IgD-negative memory B cell (primary cell): ENCODE measurements at regions not wholly inside any gene's neighbourhood (a gene's known extent, or its start where the extent isn't known, plus 50 kb on each side); places are given as distances from the start of the nearest gene placed in this dataset.

Experiments
- H3K27ac Mint-ChIP-seq, 3 donors: one replicate each; pipeline ENCODE4 v1.8.0; 2020 to 2022; ENCODE audit warnings: mild to moderate bottlenecking in 3 of 3, mixed read lengths in 3 of 3, moderate library complexity in 1 of 3
- H3K27me3 Mint-ChIP-seq: one replicate; pipeline ENCODE4 v1.8.0; 2021; ENCODE audit warnings: mixed read lengths
- H3K36me3 Mint-ChIP-seq: one replicate; pipeline ENCODE4 v1.8.0; 2020; ENCODE audit warnings: mild to moderate bottlenecking, mixed read lengths
- H3K4me1 Mint-ChIP-seq, 3 donors: one replicate each; pipeline ENCODE4 v1.8.0; 2020 to 2022; ENCODE audit warnings: mixed read lengths in 3 of 3, mild to moderate bottlenecking in 1 of 3
- H3K4me3 Mint-ChIP-seq, 4 donors: one replicate each; pipeline ENCODE4 v1.8.0; 2020 to 2022; ENCODE audit warnings: mild to moderate bottlenecking in 4 of 4, mixed read lengths in 4 of 4, moderate library complexity in 3 of 4
- H3K9me3 Mint-ChIP-seq, 3 donors: one replicate each; pipeline ENCODE4 v1.8.0; 2020 to 2021; ENCODE audit warnings: mixed read lengths in 3 of 3, mild to moderate bottlenecking in 1 of 3

GRCh38 chr1:59041646-59042277 is 255.1 kb upstream of the FGGY start:
- Mint-ChIP-seq H3K4me1 (peaks cover 13 to 22% (median 20%) of the 10 kb centered on the region in 3 donors), H3K4me3 (no peak overlapping the region), H3K36me3 (peaks cover 3% of the 10 kb centered on the region), H3K9me3 (no peaks in the 10 kb centered on the region), H3K27me3 (no peaks in the 10 kb centered on the region), H3K27ac (peak overlapping the region in 1 of 3 donors; percentile 32)

- Mint-ChIP-seq H3K4me1 (peaks cover 20 to 31% (median 28%) of the 10 kb centered on the region in 3 donors), H3K9me3 (no peaks in the 10 kb centered on the region), H3K27ac (peak overlapping the region in 1 of 3 donors; percentile 60), H3K36me3 (peaks cover 3% of the 10 kb centered on the region), H3K4me3 (no peak overlapping the region), H3K27me3 (no peaks in the 10 kb centered on the region)
Measured at GRCh38 chr1:59043796-59044195, 253.1 kb upstream of the FGGY start.

- Mint-ChIP-seq H3K27ac (peak overlapping the region in 1 of 3 donors; percentile 55), H3K4me1 (peaks cover 20 to 31% (median 28%) of the 10 kb centered on the region in 3 donors), H3K27me3 (no peaks in the 10 kb centered on the region), H3K9me3 (no peaks in the 10 kb centered on the region), H3K36me3 (peaks cover 3% of the 10 kb centered on the region), H3K4me3 (no peak overlapping the region)
Measured at GRCh38 chr1:59044535-59045121, 252.3 kb upstream of the FGGY start.

- H3K27ac Mint-ChIP-seq = peak overlapping the region in 2 of 3 donors; percentile 55 to 73
- H3K4me1 Mint-ChIP-seq = peaks cover 20 to 31% (median 28%) of the 10 kb centered on the region in 3 donors
- H3K4me3 Mint-ChIP-seq = peak overlapping the region in 3 of 4 donors; percentile 30 to 53 (median 33)
- peaks cover 3% of the 10 kb centered on the region for H3K36me3 Mint-ChIP-seq
- H3K27me3 Mint-ChIP-seq = no peaks in the 10 kb centered on the region
- no peaks in the 10 kb centered on the region for H3K9me3 Mint-ChIP-seq
Measured at GRCh38 chr1:59045137-59045536, 251.8 kb upstream of the FGGY start.

GRCh38 chr1:59045636-59046035 is 251.3 kb upstream of the FGGY start:
- peak overlapping the region in 2 of 3 donors; percentile 43 to 73 for H3K27ac Mint-ChIP-seq
- no peaks in the 10 kb centered on the region for H3K9me3 Mint-ChIP-seq
- H3K36me3 Mint-ChIP-seq = peaks cover 3% of the 10 kb centered on the region
- H3K27me3 Mint-ChIP-seq = no peaks in the 10 kb centered on the region
- H3K4me1 Mint-ChIP-seq = peaks cover 20 to 31% (median 26%) of the 10 kb centered on the region in 3 donors
- peak overlapping the region in 2 of 4 donors; percentile 33 to 53 for H3K4me3 Mint-ChIP-seq

- Mint-ChIP-seq H3K27ac (peak overlapping the region in 2 of 3 donors; percentile 27 to 73), H3K36me3 (peaks cover 3% of the 10 kb centered on the region), H3K4me1 (peaks cover 20 to 31% (median 26%) of the 10 kb centered on the region in 3 donors), H3K27me3 (no peaks in the 10 kb centered on the region), H3K4me3 (peak overlapping the region in 2 of 4 donors; percentile 47 to 65), H3K9me3 (no peaks in the 10 kb centered on the region)
Measured at GRCh38 chr1:59046134-59046533, 250.8 kb upstream of the FGGY start.

- Mint-ChIP-seq H3K4me1 (peaks cover 20 to 31% (median 26%) of the 10 kb centered on the region in 3 donors), H3K27me3 (no peaks in the 10 kb centered on the region), H3K4me3 (peak overlapping the region in 2 of 4 donors; percentile 67 to 92), H3K36me3 (peaks cover under 1% of the 10 kb centered on the region), H3K27ac (peak overlapping the region; percentile 27 to 91 (median 73)), H3K9me3 (no peaks in the 10 kb centered on the region)
Measured at GRCh38 chr1:59046730-59047157, 250.2 kb upstream of the FGGY start.

GRCh38 chr1:59051007-59051406 is 245.9 kb upstream of the FGGY start:
- no peak overlapping the region for H3K27ac Mint-ChIP-seq
- H3K4me1 Mint-ChIP-seq = peaks cover 12 to 20% (median 18%) of the 10 kb centered on the region in 3 donors
- H3K9me3 Mint-ChIP-seq = no peaks in the 10 kb centered on the region
- H3K4me3 Mint-ChIP-seq = no peak overlapping the region
- peaks cover 2% of the 10 kb centered on the region for H3K36me3 Mint-ChIP-seq
- H3K27me3 Mint-ChIP-seq = no peaks in the 10 kb centered on the region

GRCh38 chr1:59052166-59052590 is 244.7 kb upstream of the FGGY start:
- Mint-ChIP-seq H3K4me3 (no peak overlapping the region), H3K36me3 (peaks cover 2% of the 10 kb centered on the region), H3K27ac (no peak overlapping the region), H3K27me3 (no peaks in the 10 kb centered on the region), H3K9me3 (no peaks in the 10 kb centered on the region), H3K4me1 (peaks cover 7 to 11% (median 7%) of the 10 kb centered on the region in 3 donors)

- H3K27ac Mint-ChIP-seq = no peak overlapping the region
- peaks cover 1% of the 10 kb centered on the region for H3K27me3 Mint-ChIP-seq
- peaks cover 2% of the 10 kb centered on the region for H3K36me3 Mint-ChIP-seq
- H3K4me3 Mint-ChIP-seq = no peak overlapping the region
- peaks cover 2 to 16% (median 11%) of the 10 kb centered on the region in 3 donors for H3K4me1 Mint-ChIP-seq
- H3K9me3 Mint-ChIP-seq = no peaks in the 10 kb centered on the region
Measured at GRCh38 chr1:59054172-59054571, 242.7 kb upstream of the FGGY start.

- H3K9me3 Mint-ChIP-seq = peaks cover 0 to 2% (median 2%) of the 10 kb centered on the region in 3 donors
- H3K27ac Mint-ChIP-seq = no peak overlapping the region
- H3K4me3 Mint-ChIP-seq = no peak overlapping the region
Measured at GRCh38 chr1:59055908-59056719, 240.8 kb upstream of the FGGY start.

GRCh38 chr1:59057211-59057694 is 239.6 kb upstream of the FGGY start:
- Mint-ChIP-seq H3K9me3 (peaks cover 0 to 3% (median 2%) of the 10 kb centered on the region in 3 donors), H3K27ac (peak overlapping the region in 1 of 3 donors; percentile 80), H3K4me1 (peaks cover 14 to 27% (median 26%) of the 10 kb centered on the region in 3 donors), H3K27me3 (peaks cover 1% of the 10 kb centered on the region), H3K36me3 (peaks cover 4% of the 10 kb centered on the region), H3K4me3 (peak overlapping the region in 1 of 4 donors; percentile 13)

More at GRCh38 chr1:59055908-59056719, 240.8 kb upstream of the FGGY start:
- H3K36me3 Mint-ChIP-seq = peaks cover 4% of the 10 kb centered on the region
- H3K4me1 Mint-ChIP-seq = peaks cover 4 to 20% (median 15%) of the 10 kb centered on the region in 3 donors
- H3K27me3 Mint-ChIP-seq = peaks cover 1% of the 10 kb centered on the region

GRCh38 chr1:59057796-59058195 is 239.1 kb upstream of the FGGY start:
- H3K4me1 Mint-ChIP-seq = peaks cover 16 to 27% (median 26%) of the 10 kb centered on the region in 3 donors
- peaks cover 1% of the 10 kb centered on the region for H3K27me3 Mint-ChIP-seq
- no peak overlapping the region for H3K4me3 Mint-ChIP-seq
- H3K9me3 Mint-ChIP-seq = peaks cover 0 to 3% (median 2%) of the 10 kb centered on the region in 3 donors
- peaks cover 4% of the 10 kb centered on the region for H3K36me3 Mint-ChIP-seq
- H3K27ac Mint-ChIP-seq = peak overlapping the region in 2 of 3 donors; percentile 80 to 93

GRCh38 chr1:59058665-59059439 is 238.0 kb upstream of the FGGY start:
- H3K27ac Mint-ChIP-seq = peak overlapping the region in 1 of 3 donors; percentile 93
- peaks cover 0 to 3% (median 2%) of the 10 kb centered on the region in 3 donors for H3K9me3 Mint-ChIP-seq
- peak overlapping the region in 1 of 4 donors; percentile 15 for H3K4me3 Mint-ChIP-seq
- peaks cover 24 to 34% (median 32%) of the 10 kb centered on the region in 3 donors for H3K4me1 Mint-ChIP-seq
- peaks cover 8% of the 10 kb centered on the region for H3K36me3 Mint-ChIP-seq
- peaks cover 1% of the 10 kb centered on the region for H3K27me3 Mint-ChIP-seq
